Heart right ventricle (tissue), 16 donors: ENCODE measurements at regions not wholly inside any gene's neighbourhood (a gene's known extent, or its start where the extent isn't known, plus 50 kb on each side); places are given as distances from the start of the nearest gene placed in this dataset.

Source experiments
- ATAC-seq, 8 donors: fragments of 200-7000 bp; cut with Tn5 transposase; one replicate each; pipeline ENCODE4 v1.9.1; 2020; ENCODE audit warnings: mild to moderate bottlenecking in 8 of 8, moderate library complexity in 8 of 8, moderate number of reproducible peaks in 1 of 8
- DNase-seq, 2 donors: peaks; one replicate each; pipeline ENCODE4 v3.0.0-alpha.2; 2020
- H3K27ac ChIP-seq, 10 donors: fragments of 200-600 bp; sonication (generic) in 2 of 10; one replicate each; pipeline versions ENCODE4 v1.5.0 to v1.8.0; 2020 to 2022; ENCODE audit warnings: mild to moderate bottlenecking in 3 of 10
- H3K27me3 ChIP-seq, 7 donors: fragments of 200-600 bp; one replicate each; pipeline ENCODE4 v1.8.0; 2021 to 2022; ENCODE audit warnings: mild to moderate bottlenecking in 2 of 7
- H3K36me3 ChIP-seq, 9 donors: fragments of 200-600 bp; sonication (generic) in 1 of 9; one replicate each; pipeline versions ENCODE4 v1.5.0 to v1.8.0; 2020 to 2022; ENCODE audit warnings: mild to moderate bottlenecking in 2 of 9
- H3K4me1 ChIP-seq, 9 donors: fragments of 200-600 bp; sonication (generic) in 1 of 9; one replicate each; pipeline versions ENCODE4 v1.5.0 to v1.8.0; 2020 to 2022; ENCODE audit warnings: mild to moderate bottlenecking in 4 of 9
- H3K4me3 ChIP-seq, 10 donors: fragments of 200-600 bp; sonication (generic) in 2 of 10; one replicate each; pipeline versions ENCODE4 v1.5.0 to v1.8.0; 2020 to 2022; ENCODE audit warnings: mild to moderate bottlenecking in 7 of 10, moderate library complexity in 2 of 10
- H3K9me3 ChIP-seq, 11 donors: fragments of 200-600 bp in 10 of 11; sonication (generic) in 2 of 11; one replicate each; pipeline versions ENCODE4 v1.5.0 to v1.8.0; 2013 to 2022; ENCODE audit warnings: mild to moderate bottlenecking in 2 of 11, control low read depth in 1 of 11, moderate library complexity in 1 of 11
- CTCF ChIP-seq, 9 donors: fragments of 200-600 bp; sonication (generic) in 2 of 9; IDR thresholded peaks; one replicate each; pipeline versions ENCODE4 v1.5.0 to v1.8.0; 2021 to 2022; ENCODE audit warnings: antibody characterized with exemption in 9 of 9, mild to moderate bottlenecking in 5 of 9, moderate library complexity in 1 of 9
- WGBS, 2 donors: extraction: QIAGEN DNeasy Blood & Tissue Kit; methylation state at CpG; one replicate each; pipeline ENCODE4 v1.1.7; 2013; ENCODE audit warnings: inconsistent platforms in 1 of 2; 5-methylcytosine and 5-hydroxymethylcytosine counted together
- intact Hi-C, 10 donors: fragments of 100-400 bp; cut with DNase I; formaldehyde crosslinking; loops; one replicate each; pipeline versions ENCODE4 v1.11.1 to v1.14.2; 2022
- donor health status: Arrhythmogenic right ventricular cardiomyopathy.
- donor health status: ischemic (EF 13 %, LVEDD 7.1; RV severe dilation, severe dysfunction).
- donor health status: healthy with polysubstance abuse.
- donor health status: DM: no; HTN: yes; CAD: no.
- donor health status: DM: no; HTN: no; CAD: no.
- donor health status: ischemic (EF 25% LVEDD 6.9; RV normal size, moderate dysfunction).
- donor health status: ischemic (EF 25% LVEDD 5.7; RV mildly dilated, moderate dysfunction).
- donor health status: healthy.
- donor health status: DM: yes; HTN: yes; CAD: no.
- donor health status: Ischemic cardiomyopathy.
- donor health status: ischemic (EF 35%, LVEDD 5.7; RV mildly dilated, moderate dysfunction).
- donor health status: nonischemic (EF 11% LVEDD 7.7; RV severe dilation, severe dysfunction).
- donor health status: DM: yes; HTN: yes; CAD: no.
- donor health status: PGD.
- donor health status: ischemic (EF 29% LVEDD 5.4; RV normal size, mild dysfunction).
- donor health status: nonischemic (EF 23%, LVEDD 6.1; RV moderate dilation, normal function).

DNA sequence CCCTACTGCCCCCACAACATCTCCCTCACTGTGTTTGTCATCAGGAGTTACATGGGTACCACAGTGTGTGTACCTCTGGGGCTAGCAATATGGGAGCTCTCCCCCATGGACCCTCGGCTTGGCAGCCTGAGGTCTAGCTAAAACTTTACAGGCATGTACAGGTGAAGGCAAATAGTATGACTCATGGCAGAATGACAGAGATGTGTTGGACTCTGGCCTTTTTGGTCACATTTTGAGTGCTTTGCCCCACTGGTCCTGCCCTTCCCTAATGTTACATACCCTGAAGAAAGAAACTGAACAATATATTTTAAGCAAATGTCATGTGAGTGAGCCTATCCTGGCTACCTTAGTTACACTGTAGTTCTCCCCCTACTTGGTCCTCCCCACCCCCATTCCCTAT, 124.0 kb downstream of the NGF start:
- intact Hi-C loops = no loop called here
- Histone ChIP-seq H3K9me3 (no peaks in the 10 kb centered on the region), H3K4me1 (peaks cover 6 to 40% (median 16%) of the 10 kb centered on the region in 9 donors), H3K4me3 (no peak overlapping the region), H3K36me3 (no peaks in the 10 kb centered on the region), H3K27ac (no peak overlapping the region), H3K27me3 (no peaks in the 10 kb centered on the region)
- ATAC-seq (no peak), DNase-seq (no peak)
- TF ChIP-seq CTCF (IDR thresholded peaks at IDR 0.05) = no peak
- 87 to 100% methylated on average over 1 of the region's 1 CpG for WGBS, 2 donors

GRCh38 chr1:115213130-115213529, 123.8 kb upstream of the TSPAN2 start:
- ATAC-seq (no peak), DNase-seq (no peak)
- Histone ChIP-seq H3K27ac (no peak overlapping the region), H3K27me3 (no peaks in the 10 kb centered on the region), H3K4me3 (no peak overlapping the region), H3K36me3 (no peaks in the 10 kb centered on the region), H3K9me3 (no peaks in the 10 kb centered on the region), H3K4me1 (peaks cover 6 to 40% (median 16%) of the 10 kb centered on the region in 9 donors)
- intact Hi-C loops = no loop called here
- no peak for TF ChIP-seq CTCF (IDR thresholded peaks at IDR 0.05)
- WGBS, 2 donors = 81 to 83% methylated on average over 3 of the region's 3 CpGs

DNA sequence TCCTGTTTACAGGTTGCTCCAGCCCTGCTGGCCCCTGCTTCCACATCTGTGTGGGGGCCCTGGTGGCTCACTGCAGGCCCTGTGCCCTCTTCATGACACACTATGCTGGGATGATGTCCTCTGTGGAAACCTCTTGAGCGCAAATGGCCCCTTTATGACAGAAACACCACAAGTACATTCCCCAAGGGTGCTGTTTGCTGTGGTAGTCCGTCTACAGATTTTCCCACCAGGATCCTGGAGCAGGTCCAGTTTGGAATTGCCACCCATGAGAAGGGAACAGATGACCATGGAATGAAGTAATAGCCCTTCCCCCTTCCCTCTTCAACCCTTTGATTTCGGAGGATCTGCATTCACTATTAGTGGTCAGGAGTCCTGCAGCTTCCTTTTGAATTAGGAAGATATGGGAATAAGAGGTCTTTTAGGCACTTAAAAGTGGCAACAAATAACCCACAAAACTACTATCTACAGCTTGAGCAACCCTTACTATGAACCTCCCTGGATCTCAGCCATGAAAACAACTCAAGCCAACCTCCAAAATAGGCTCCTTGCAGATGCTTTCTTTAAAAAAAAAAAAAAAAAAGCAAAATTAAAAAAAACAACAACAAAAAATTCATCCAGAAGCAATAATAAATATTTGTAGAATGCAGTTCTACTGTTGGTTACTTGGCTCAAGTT, 121.9 kb upstream of the TSPAN2 start:
- H3K4me3 ChIP-seq = no peak overlapping the region
- H3K27me3 ChIP-seq = no peaks in the 10 kb centered on the region
- TF ChIP-seq CTCF (IDR thresholded peaks at IDR 0.05) = no peak
- 73 to 74% methylated on average over 3 of the region's 3 CpGs for WGBS, 2 donors
- no peaks in the 10 kb centered on the region for H3K36me3 ChIP-seq
- peaks cover 0 to 22% (median 8%) of the 10 kb centered on the region in 9 donors for H3K4me1 ChIP-seq
- peak overlapping the region in 7 of 10 donors; percentile 0 to 22 (median 14) for H3K27ac ChIP-seq
- peak; percentile 23 to 67 (median 60) for ATAC-seq
- no peak for DNase-seq
- H3K9me3 ChIP-seq = no peaks in the 10 kb centered on the region
- intact Hi-C loops = no loop called here

DNA sequence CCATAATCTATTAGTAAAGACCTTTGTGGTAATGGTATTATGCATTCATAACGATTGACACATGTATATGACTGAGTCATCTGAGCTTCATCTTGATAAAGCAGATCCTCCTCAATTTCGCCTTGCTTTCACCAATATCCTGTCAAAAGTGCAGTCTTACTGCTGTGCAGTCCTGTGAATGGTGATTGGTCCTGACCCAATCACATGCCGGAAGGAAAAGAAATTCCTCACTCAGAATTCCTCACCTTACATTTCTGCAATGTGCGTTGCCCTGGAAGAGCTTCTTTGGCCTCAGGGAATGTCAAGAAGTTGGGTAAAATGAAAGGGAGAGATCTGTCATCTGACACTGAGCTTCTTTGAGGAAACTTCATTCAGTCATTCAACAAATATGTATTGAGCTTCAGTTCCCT, 121.0 kb upstream of the TSPAN2 start:
- intact Hi-C loops = no loop called here
- Histone ChIP-seq H3K36me3 (no peaks in the 10 kb centered on the region), H3K4me3 (no peak overlapping the region), H3K9me3 (no peaks in the 10 kb centered on the region), H3K4me1 (peaks cover 0 to 16% (median 5%) of the 10 kb centered on the region in 9 donors), H3K27ac (peak overlapping the region in 6 of 10 donors; percentile 0 to 21 (median 16)), H3K27me3 (no peaks in the 10 kb centered on the region)
- WGBS, 2 donors = 89% methylated on average over 4 of the region's 4 CpGs
- ATAC-seq (no peak), DNase-seq (no peak)
- TF ChIP-seq CTCF (IDR thresholded peaks at IDR 0.05) = no peak
